ENCODE measurements at regions not wholly inside any gene's neighbourhood (a gene's known extent, or its start where the extent isn't known, plus 50 kb on each side); places are given as distances from the start of the nearest gene placed in this dataset.
"Not testable (repeated sequence)": the region's sequence is repeated elsewhere in the genome, so short reads cannot be mapped to it uniquely, and the experiment has no call there.

GRCh38 chr14:86143248-86143647, 613.3 kb downstream of the FLRT2 start:
- ATAC-seq = no peak
- intact Hi-C loops (cut with DNase I) = no loop called here
- no peak for DNase-seq (ENCODE audit: low spot score)

- DNase-seq (ENCODE audit: low spot score) (no peak), ATAC-seq (no peak)
These were observed 612.0 kb downstream of the FLRT2 start for GRCh38 chr14:86141966-86142365.

GRCh38 chr14:86129426-86129825, 599.5 kb downstream of the FLRT2 start:
- intact Hi-C loops (cut with DNase I) = no loop called here
- DNase-seq (ENCODE audit: low spot score) (no peak), ATAC-seq (no peak)

More at GRCh38 chr14:86141966-86142365, 612.0 kb downstream of the FLRT2 start:
- intact Hi-C loops (cut with DNase I) = no loop called here

- intact Hi-C loops (cut with DNase I) = no loop called here
- no peak for DNase-seq (ENCODE audit: low spot score)
- ATAC-seq = no peak
These were observed 594.4 kb downstream of the FLRT2 start for GRCh38 chr14:86124328-86124727.

GRCh38 chr14:86115972-86116371, 586.0 kb downstream of the FLRT2 start:
- intact Hi-C loops (cut with DNase I) = no loop called here
- no peak for ATAC-seq
- DNase-seq (ENCODE audit: low spot score) = no peak

GRCh38 chr14:86110871-86111270, 580.9 kb downstream of the FLRT2 start:
- ATAC-seq; intact Hi-C loops (cut with DNase I); DNase-seq (ENCODE audit: low spot score): not testable (repeated sequence)

- DNase-seq (ENCODE audit: low spot score) (no peak), ATAC-seq (no peak)
- intact Hi-C loops (cut with DNase I) = no loop called here
These were observed 574.8 kb downstream of the FLRT2 start for GRCh38 chr14:86104691-86105265.

GRCh38 chr14:86094512-86094911, 564.6 kb downstream of the FLRT2 start:
- intact Hi-C loops (cut with DNase I) = no loop called here
- ATAC-seq (no peak), DNase-seq (ENCODE audit: low spot score) (no peak)

- DNase-seq (ENCODE audit: low spot score) (no peak), ATAC-seq (no peak)
- intact Hi-C loops (cut with DNase I) = no loop called here
These were observed 561.9 kb downstream of the FLRT2 start for GRCh38 chr14:86091811-86092210.

GRCh38 chr14:86088156-86088555, 558.2 kb downstream of the FLRT2 start:
- DNase-seq (ENCODE audit: low spot score) (no peak), ATAC-seq (no peak)
- intact Hi-C loops (cut with DNase I) = no loop called here

GRCh38 chr14:86087377-86087776, 557.4 kb downstream of the FLRT2 start:
- intact Hi-C loops (cut with DNase I) = no loop called here

GRCh38 chr14:86086962-86087361, 557.0 kb downstream of the FLRT2 start:
- DNase-seq (ENCODE audit: low spot score) (no peak), ATAC-seq (no peak)

More at GRCh38 chr14:86087377-86087776, 557.4 kb downstream of the FLRT2 start:
- DNase-seq (ENCODE audit: low spot score) (no peak), ATAC-seq (no peak)

GRCh38 chr14:86084097-86084496, 554.2 kb downstream of the FLRT2 start:
- intact Hi-C loops (cut with DNase I) = no loop called here
- DNase-seq (ENCODE audit: low spot score) (no peak), ATAC-seq (no peak)

More at GRCh38 chr14:86086962-86087361, 557.0 kb downstream of the FLRT2 start:
- intact Hi-C loops (cut with DNase I) = no loop called here

GRCh38 chr14:86083616-86084015, 553.7 kb downstream of the FLRT2 start:
- DNase-seq (ENCODE audit: low spot score) = no peak
- ATAC-seq = no peak
- intact Hi-C loops (cut with DNase I) = no loop called here

- no peak for ATAC-seq
- no peak for DNase-seq (ENCODE audit: low spot score)
- intact Hi-C loops (cut with DNase I) = no loop called here
These were observed 542.4 kb downstream of the FLRT2 start for GRCh38 chr14:86072116-86072894.

- ATAC-seq = no peak
- intact Hi-C loops (cut with DNase I) = no loop called here
- DNase-seq (ENCODE audit: low spot score) = no peak
These were observed 536.7 kb downstream of the FLRT2 start for GRCh38 chr14:86066651-86067050.

- intact Hi-C loops (cut with DNase I) = no loop called here
- no peak for ATAC-seq
These were observed 535.5 kb downstream of the FLRT2 start for GRCh38 chr14:86065407-86065806.

GRCh38 chr14:86064595-86064994, 534.7 kb downstream of the FLRT2 start:
- intact Hi-C loops (cut with DNase I); ATAC-seq; DNase-seq (ENCODE audit: low spot score): not testable (repeated sequence)

More at GRCh38 chr14:86065407-86065806, 535.5 kb downstream of the FLRT2 start:
- no peak for DNase-seq (ENCODE audit: low spot score)

GRCh38 chr14:86057018-86057667, 527.2 kb downstream of the FLRT2 start:
- DNase-seq (ENCODE audit: low spot score) (no peak), ATAC-seq (peak; percentile 56)
- intact Hi-C loops (cut with DNase I) = no loop called here

- intact Hi-C loops (cut with DNase I) = no loop called here
- DNase-seq (ENCODE audit: low spot score) (no peak), ATAC-seq (peak; percentile 78)
These were observed 525.6 kb downstream of the FLRT2 start for GRCh38 chr14:86055512-86056075.

All from sciatic nerve (tissue), 2 donors.